EH (cell line): ENCODE measurements at regions not wholly inside any gene's neighbourhood (a gene's known extent, or its start where the extent isn't known, plus 50 kb on each side); places are given as distances from the start of the nearest gene placed in this dataset.

Source experiments
- DNase-seq: peaks from one replicate; pipeline ENCODE4 v3.0.0-alpha.2; 2015; ENCODE audit warnings: low read depth

- no peak for DNase-seq
Measured at GRCh38 chr6:155994086-155994485, 538.4 kb upstream of the NOX3 start.

- DNase-seq, result no peak
Measured at GRCh38 chr6:155993240-155993639, 537.6 kb upstream of the NOX3 start.

GRCh38 chr6:155985660-155986138 is 530.1 kb upstream of the NOX3 start:
- DNase-seq, result no peak

- DNase-seq, result no peak
Measured at GRCh38 chr6:155980768-155981079, 525.1 kb upstream of the NOX3 start.

GRCh38 chr6:155980014-155980767 is 524.6 kb upstream of the NOX3 start:
- no peak for DNase-seq

- no peak for DNase-seq
Measured at GRCh38 chr6:155975506-155975905, 519.9 kb upstream of the NOX3 start.

GRCh38 chr6:155974811-155975323 is 519.2 kb upstream of the NOX3 start:
- no peak for DNase-seq

- no peak for DNase-seq
Measured at GRCh38 chr6:155974359-155974758, 518.7 kb upstream of the NOX3 start.

GRCh38 chr6:155970876-155971708 is 515.5 kb upstream of the NOX3 start:
- DNase-seq, result no peak

GRCh38 chr6:155970472-155970871 is 514.8 kb upstream of the NOX3 start:
- DNase-seq, result no peak

- DNase-seq, result no peak
Measured at GRCh38 chr6:155968921-155969320, 513.3 kb upstream of the NOX3 start.

- no peak for DNase-seq
Measured at GRCh38 chr6:155967322-155967721, 511.7 kb upstream of the NOX3 start.

GRCh38 chr6:155964544-155964943 is 508.9 kb upstream of the NOX3 start:
- no peak for DNase-seq

GRCh38 chr6:155962276-155962675 is 506.6 kb upstream of the NOX3 start:
- no peak for DNase-seq

- no peak for DNase-seq
Measured at GRCh38 chr6:155959898-155960495, 504.4 kb upstream of the NOX3 start.

- DNase-seq, result no peak
Measured at GRCh38 chr6:155958550-155958949, 502.9 kb upstream of the NOX3 start.

GRCh38 chr6:155955038-155955437 is 499.4 kb upstream of the NOX3 start:
- no peak for DNase-seq

GRCh38 chr6:155954149-155954548 is 498.5 kb upstream of the NOX3 start:
- DNase-seq, result no peak

- DNase-seq, result no peak
Measured at GRCh38 chr6:155949256-155949655, 493.6 kb upstream of the NOX3 start.

GRCh38 chr6:155946860-155947259 is 491.2 kb upstream of the NOX3 start:
- DNase-seq, result no peak

GRCh38 chr6:155943635-155944034 is 488.0 kb upstream of the NOX3 start:
- peak; percentile 26 for DNase-seq

GRCh38 chr6:155939253-155939652 is 483.6 kb upstream of the NOX3 start:
- DNase-seq, result no peak

GRCh38 chr6:155936551-155936950 is 480.9 kb upstream of the NOX3 start:
- DNase-seq, result peak; percentile 46
